ENCODE measurements at regions not wholly inside any gene's neighbourhood (a gene's known extent, or its start where the extent isn't known, plus 50 kb on each side); places are given as distances from the start of the nearest gene placed in this dataset.

DNA sequence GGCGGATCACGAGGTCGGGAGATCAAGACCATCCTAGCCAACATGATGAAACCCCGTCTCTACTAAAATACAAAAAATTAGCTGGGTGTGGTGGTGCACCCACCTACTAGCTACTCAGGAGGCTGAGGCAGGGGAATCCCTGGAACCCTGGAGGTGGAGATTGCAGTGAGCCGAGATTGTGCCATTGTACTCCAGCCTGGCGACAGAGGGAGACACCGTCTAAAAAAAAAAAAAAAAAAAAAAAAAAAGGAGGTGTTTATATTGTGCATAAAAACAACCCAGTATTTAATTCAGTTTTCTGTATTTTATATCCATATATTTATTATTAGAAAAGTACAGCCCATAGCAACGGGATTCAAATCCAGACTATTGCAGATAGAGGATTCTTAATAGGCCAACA is 129.1 kb upstream of the SOX2 start:
- intact Hi-C loops (cut with micrococcal nuclease): no loop called here
- Mint-ChIP-seq H3K36me3 (no peaks in the 10 kb centered on the region), H3K27ac (no peak overlapping the region), H3K27me3 (no peaks in the 10 kb centered on the region), H3K4me1 (ENCODE audit: low read depth) (no peaks in the 10 kb centered on the region), H3K4me3 (no peak overlapping the region), H3K9me3 (peaks cover 34% of the 10 kb centered on the region)
- CTCF ChIA-PET: no interaction called here
- no peak for DNase-seq
- POLR2A ChIA-PET: no interaction called here

DNA sequence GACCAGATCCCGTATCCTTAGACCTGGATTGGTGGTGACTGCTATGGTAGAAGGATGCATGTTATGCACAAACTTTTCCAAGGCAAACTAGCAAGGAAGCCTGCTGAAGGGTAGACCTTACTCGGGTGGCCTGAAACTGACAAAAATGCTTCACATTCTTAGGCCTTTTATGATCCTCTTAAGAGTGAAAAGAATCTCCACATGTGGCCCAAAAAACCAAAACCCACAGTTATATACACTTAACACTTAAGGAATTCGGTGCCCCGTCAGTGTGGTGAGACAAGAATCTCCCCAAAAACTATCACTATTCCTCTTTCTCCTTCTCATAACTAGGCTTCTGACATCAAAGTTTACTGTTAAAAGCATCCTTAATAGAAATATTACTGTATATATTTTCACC is 130.1 kb upstream of the SOX2 start:
- intact Hi-C loops (cut with micrococcal nuclease): no loop called here
- Mint-ChIP-seq H3K4me3 (no peak overlapping the region), H3K36me3 (no peaks in the 10 kb centered on the region), H3K27me3 (no peaks in the 10 kb centered on the region), H3K4me1 (ENCODE audit: low read depth) (no peaks in the 10 kb centered on the region), H3K27ac (no peak overlapping the region), H3K9me3 (peaks cover 24% of the 10 kb centered on the region)
- ChIA-PET CTCF (no interaction called here), POLR2A (no interaction called here)
- DNase-seq: no peak

DNA sequence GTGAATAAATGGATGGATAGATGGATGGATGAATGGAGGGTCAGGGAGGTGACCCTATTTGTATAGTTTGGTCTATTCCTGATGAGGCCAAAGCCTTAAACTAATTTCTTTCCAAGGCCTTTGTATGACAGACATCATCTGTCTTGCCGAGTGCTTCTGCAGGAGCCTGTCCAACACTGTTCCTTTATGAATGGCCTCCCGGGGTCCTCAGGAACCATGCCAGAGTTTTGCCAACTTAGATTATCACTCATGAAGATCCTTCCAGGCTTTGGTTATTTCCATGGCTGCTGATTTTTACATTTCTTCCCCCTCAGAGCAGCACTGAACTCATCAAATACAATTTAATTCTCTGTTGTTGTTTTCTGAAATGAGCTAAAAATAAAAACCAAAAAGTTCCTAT is 133.0 kb upstream of the SOX2 start:
- H3K9me3 Mint-ChIP-seq: peaks cover 14% of the 10 kb centered on the region
- no peaks in the 10 kb centered on the region for H3K27me3 Mint-ChIP-seq
- H3K36me3 Mint-ChIP-seq: no peaks in the 10 kb centered on the region
- no peaks in the 10 kb centered on the region for H3K4me1 Mint-ChIP-seq (ENCODE audit: low read depth)
- no peak for DNase-seq
- H3K4me3 Mint-ChIP-seq: no peak overlapping the region
- ChIA-PET CTCF (no interaction called here), POLR2A (no interaction called here)
- H3K27ac Mint-ChIP-seq: no peak overlapping the region
- intact Hi-C loops (cut with micrococcal nuclease): no loop called here

DNA sequence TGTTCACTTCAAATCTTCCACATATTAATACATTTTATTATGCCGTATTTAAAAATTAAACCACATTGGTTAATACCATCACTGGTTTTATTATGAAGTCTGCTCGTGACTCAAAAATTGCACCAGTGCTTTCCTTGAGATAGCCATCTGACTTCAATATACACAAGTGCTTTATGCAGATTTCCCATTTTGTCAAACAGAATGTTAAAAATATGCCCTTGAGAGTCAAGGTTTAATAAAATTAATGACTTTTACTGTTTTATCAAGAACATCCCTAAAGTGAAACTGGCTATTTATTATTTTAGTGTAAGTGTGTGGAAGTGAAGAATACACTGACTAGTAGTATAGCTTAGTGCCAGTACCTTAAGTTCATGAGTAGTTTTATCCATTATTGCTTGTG is 139.3 kb upstream of the SOX2 start:
- H3K27ac Mint-ChIP-seq: no peak overlapping the region
- H3K9me3 Mint-ChIP-seq: peaks cover 9% of the 10 kb centered on the region
- POLR2A ChIA-PET: no interaction called here
- DNase-seq: no peak
- no peak overlapping the region for H3K4me3 Mint-ChIP-seq
- H3K36me3 Mint-ChIP-seq: no peaks in the 10 kb centered on the region
- no peaks in the 10 kb centered on the region for H3K4me1 Mint-ChIP-seq (ENCODE audit: low read depth)
- CTCF ChIA-PET: no interaction called here
- intact Hi-C loops (cut with micrococcal nuclease): no loop called here
- H3K27me3 Mint-ChIP-seq: no peaks in the 10 kb centered on the region

DNA sequence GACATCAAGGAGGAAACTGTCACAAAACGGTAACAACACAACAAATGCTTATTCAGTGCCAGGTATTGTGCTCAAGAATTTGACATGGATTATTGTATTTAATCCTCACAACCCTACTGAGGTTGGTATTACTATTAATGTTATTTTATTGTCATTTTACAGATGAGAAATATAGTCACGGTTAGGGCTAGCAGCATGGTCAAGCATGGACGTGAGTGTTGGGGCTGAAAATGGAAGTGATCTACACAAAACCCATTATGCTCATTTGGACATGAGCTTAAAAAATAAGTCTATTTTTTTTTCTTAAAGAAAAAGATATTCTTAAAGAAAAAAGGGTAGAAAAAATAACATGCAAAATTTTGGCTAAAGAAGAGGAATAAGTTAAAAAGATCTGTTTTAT is 141.3 kb upstream of the SOX2 start:
- H3K4me3 Mint-ChIP-seq: no peak overlapping the region
- peaks cover 9% of the 10 kb centered on the region for H3K9me3 Mint-ChIP-seq
- POLR2A ChIA-PET: no interaction called here
- no peaks in the 10 kb centered on the region for H3K27me3 Mint-ChIP-seq
- CTCF ChIA-PET: no interaction called here
- DNase-seq: no peak
- no peak overlapping the region for H3K27ac Mint-ChIP-seq
- intact Hi-C loops (cut with micrococcal nuclease): no loop called here
- H3K4me1 Mint-ChIP-seq (ENCODE audit: low read depth): no peaks in the 10 kb centered on the region
- no peaks in the 10 kb centered on the region for H3K36me3 Mint-ChIP-seq

DNA sequence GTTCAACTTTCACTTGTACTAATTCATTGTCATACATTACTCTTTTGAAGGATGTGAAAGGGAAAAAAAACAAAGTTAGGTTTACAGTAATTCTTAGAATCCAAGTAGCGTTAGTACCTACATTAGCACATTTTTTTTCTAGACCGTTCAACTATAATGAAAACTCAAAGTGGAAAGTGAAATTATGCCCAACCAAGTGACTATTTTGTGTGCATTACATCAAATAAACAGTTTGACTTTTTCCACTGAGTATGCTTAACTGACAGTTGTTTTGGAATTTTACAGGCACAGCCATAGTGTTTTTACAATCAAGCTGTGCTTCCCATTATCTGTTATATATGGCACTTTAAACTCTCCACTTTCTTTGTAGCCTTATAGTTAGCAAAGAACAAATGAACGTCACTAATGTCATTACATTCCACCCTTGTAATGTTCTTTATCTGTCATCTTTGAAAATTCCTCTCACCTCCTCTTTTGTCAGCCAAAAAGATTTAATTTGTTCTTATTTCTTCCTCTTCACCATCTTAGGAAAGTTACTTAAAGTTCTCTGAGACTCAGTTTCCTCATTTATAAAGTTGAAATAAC is 142.3 kb upstream of the SOX2 start:
- POLR2A ChIA-PET: no interaction called here
- H3K27me3 Mint-ChIP-seq: no peaks in the 10 kb centered on the region
- H3K27ac Mint-ChIP-seq: no peak overlapping the region
- H3K9me3 Mint-ChIP-seq: peaks cover 11% of the 10 kb centered on the region
- CTCF ChIA-PET: no interaction called here
- intact Hi-C loops (cut with micrococcal nuclease): no loop called here
- H3K4me3 Mint-ChIP-seq: no peak overlapping the region
- no peaks in the 10 kb centered on the region for H3K36me3 Mint-ChIP-seq
- H3K4me1 Mint-ChIP-seq (ENCODE audit: low read depth): no peaks in the 10 kb centered on the region
- no peak for DNase-seq

DNA sequence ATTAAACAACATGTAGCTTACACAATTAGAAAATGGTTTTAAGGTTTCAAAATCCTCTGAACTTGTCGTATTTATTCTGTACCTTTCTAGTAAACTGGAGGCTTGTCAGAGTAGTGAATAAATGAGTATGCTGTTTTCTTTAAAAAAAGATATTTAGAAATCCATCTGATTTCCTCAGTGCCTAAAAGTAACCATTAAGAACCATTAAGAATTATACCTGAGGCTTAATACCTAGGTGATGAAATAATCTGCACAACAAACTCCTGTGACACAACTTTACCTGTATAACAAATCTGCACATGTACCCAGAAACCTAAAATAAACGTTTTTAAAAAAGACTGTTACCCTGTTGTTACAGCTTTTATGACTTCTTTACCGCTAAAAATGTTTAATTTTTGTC is 143.0 kb upstream of the SOX2 start:
- no peak overlapping the region for H3K27ac Mint-ChIP-seq
- H3K9me3 Mint-ChIP-seq: peaks cover 8% of the 10 kb centered on the region
- no peaks in the 10 kb centered on the region for H3K27me3 Mint-ChIP-seq
- POLR2A ChIA-PET: no interaction called here
- H3K36me3 Mint-ChIP-seq: no peaks in the 10 kb centered on the region
- no peak overlapping the region for H3K4me3 Mint-ChIP-seq
- DNase-seq: no peak
- CTCF ChIA-PET: no interaction called here
- H3K4me1 Mint-ChIP-seq (ENCODE audit: low read depth): no peaks in the 10 kb centered on the region
- intact Hi-C loops (cut with micrococcal nuclease): no loop called here

DNA sequence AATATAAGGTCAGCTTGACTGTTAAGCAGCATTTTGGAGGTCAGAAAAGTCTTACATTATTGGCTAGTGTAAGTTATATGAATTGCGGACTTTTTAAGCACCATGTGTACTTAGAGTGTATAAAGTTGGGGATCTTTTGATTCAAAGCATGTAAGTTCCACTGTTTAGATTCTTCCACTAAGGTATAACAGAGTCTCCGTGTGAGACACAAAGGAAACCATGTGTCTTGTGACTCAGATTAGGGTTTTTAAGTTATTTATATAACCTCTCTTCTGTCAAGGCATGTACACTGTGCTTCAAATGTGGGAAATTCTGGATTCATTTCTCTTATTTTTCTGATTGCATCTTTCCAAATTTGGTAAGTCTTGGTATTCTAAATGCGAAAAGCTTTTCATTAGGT is 143.5 kb upstream of the SOX2 start:
- intact Hi-C loops (cut with micrococcal nuclease): no loop called here
- Mint-ChIP-seq H3K27ac (no peak overlapping the region), H3K36me3 (no peaks in the 10 kb centered on the region), H3K4me3 (no peak overlapping the region), H3K4me1 (ENCODE audit: low read depth) (no peaks in the 10 kb centered on the region), H3K9me3 (peaks cover 8% of the 10 kb centered on the region), H3K27me3 (no peaks in the 10 kb centered on the region)
- no peak for DNase-seq
- POLR2A ChIA-PET: no interaction called here
- CTCF ChIA-PET: no interaction called here

DNA sequence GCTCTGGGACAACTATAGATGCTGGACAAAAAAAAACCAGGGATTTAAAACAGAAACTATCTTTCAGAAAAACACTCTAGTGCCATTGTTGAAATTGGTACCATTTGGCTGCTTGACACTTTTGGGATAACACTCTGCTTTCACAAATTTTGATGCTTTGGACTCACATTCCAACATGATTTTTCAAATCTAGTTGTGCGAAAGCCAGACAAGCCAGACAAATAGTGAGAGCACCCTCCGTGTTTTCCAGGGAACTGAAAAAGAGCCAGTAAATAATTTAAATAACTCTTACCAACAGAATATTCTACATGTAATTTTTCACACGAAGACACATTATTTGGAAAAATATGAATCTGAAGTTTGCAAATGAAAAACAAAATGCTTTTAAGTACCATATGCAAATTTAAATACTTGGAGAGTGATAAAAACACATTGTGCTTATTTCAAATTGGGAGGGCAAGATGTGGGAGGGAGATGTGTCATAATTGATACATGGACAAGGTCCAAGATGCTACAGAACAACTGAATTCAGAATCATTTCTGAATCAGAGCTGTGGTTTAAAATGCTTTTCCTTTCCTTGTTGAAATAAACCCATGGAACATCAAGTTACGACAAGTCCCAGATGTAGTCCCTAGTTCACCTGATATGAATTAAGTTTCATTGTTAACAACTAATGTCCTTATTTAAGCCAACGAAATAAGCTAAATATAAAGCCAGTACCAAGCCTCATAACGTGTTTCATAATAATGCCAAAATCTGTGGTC is 144.2 kb upstream of the SOX2 start:
- ChIA-PET POLR2A (no interaction called here), CTCF (no interaction called here)
- intact Hi-C loops (cut with micrococcal nuclease): no loop called here
- peaks cover 6% of the 10 kb centered on the region for H3K9me3 Mint-ChIP-seq
- no peak overlapping the region for H3K27ac Mint-ChIP-seq
- H3K4me3 Mint-ChIP-seq: no peak overlapping the region
- no peak for DNase-seq
- no peaks in the 10 kb centered on the region for H3K27me3 Mint-ChIP-seq
- no peaks in the 10 kb centered on the region for H3K36me3 Mint-ChIP-seq
- H3K4me1 Mint-ChIP-seq (ENCODE audit: low read depth): no peaks in the 10 kb centered on the region

DNA sequence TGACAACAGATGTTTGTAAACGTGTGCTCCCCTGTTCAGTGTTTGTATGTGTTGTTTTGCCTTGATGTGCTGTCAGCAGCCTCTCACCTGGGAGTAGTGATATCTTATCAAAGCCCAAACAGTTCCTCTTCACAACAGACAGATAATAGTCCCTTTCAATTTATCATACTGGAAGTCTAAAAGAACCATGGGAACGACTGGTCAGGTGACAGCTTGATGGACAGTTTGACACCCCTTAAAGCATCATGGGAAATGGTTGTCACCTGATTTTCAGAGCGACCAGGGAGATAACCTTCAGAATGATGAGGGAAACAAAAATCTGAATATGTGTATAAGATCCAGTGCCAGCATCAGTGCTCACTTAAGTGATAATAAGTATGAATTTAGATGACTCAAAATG is 146.3 kb upstream of the SOX2 start:
- ChIA-PET POLR2A (no interaction called here), CTCF (interaction anchor here (0.6 kb wide), 1 partner anchor 110 kb away, joined by 3 read pairs; no protein-coding TSS in a partner anchor)
- no peak for DNase-seq
- Mint-ChIP-seq H3K27me3 (no peaks in the 10 kb centered on the region), H3K4me3 (no peak overlapping the region), H3K36me3 (no peaks in the 10 kb centered on the region), H3K4me1 (ENCODE audit: low read depth) (no peaks in the 10 kb centered on the region), H3K9me3 (peaks cover 10% of the 10 kb centered on the region), H3K27ac (no peak overlapping the region)
- intact Hi-C loops (cut with micrococcal nuclease): no loop called here

DNA sequence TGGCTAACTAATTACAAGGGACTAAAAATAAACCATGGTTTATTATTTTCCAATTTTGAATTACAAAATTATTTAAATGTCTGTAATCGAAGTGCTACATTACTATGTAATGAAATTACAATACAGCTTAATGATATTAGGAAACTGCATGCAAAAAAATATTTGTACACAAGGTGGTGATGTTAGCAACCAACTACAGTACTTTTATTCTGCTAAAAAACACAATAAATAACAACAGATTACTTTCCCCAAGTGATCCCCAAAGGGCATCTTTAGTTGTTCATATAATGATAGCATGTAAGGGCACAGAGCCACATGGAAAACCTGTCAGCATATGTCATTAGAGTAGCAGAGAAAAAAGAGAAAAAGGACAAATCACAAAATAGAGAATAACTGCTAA is 147.5 kb upstream of the SOX2 start:
- intact Hi-C loops (cut with micrococcal nuclease): no loop called here
- CTCF ChIA-PET: no interaction called here
- Mint-ChIP-seq H3K27ac (no peak overlapping the region), H3K27me3 (no peaks in the 10 kb centered on the region), H3K9me3 (peaks cover 11% of the 10 kb centered on the region), H3K36me3 (no peaks in the 10 kb centered on the region), H3K4me3 (no peak overlapping the region), H3K4me1 (ENCODE audit: low read depth) (no peaks in the 10 kb centered on the region)
- POLR2A ChIA-PET: interaction anchor here (0.6 kb wide), 1 partner anchor 77 kb away, joined by 3 read pairs; no protein-coding TSS in a partner anchor
- no peak for DNase-seq

DNA sequence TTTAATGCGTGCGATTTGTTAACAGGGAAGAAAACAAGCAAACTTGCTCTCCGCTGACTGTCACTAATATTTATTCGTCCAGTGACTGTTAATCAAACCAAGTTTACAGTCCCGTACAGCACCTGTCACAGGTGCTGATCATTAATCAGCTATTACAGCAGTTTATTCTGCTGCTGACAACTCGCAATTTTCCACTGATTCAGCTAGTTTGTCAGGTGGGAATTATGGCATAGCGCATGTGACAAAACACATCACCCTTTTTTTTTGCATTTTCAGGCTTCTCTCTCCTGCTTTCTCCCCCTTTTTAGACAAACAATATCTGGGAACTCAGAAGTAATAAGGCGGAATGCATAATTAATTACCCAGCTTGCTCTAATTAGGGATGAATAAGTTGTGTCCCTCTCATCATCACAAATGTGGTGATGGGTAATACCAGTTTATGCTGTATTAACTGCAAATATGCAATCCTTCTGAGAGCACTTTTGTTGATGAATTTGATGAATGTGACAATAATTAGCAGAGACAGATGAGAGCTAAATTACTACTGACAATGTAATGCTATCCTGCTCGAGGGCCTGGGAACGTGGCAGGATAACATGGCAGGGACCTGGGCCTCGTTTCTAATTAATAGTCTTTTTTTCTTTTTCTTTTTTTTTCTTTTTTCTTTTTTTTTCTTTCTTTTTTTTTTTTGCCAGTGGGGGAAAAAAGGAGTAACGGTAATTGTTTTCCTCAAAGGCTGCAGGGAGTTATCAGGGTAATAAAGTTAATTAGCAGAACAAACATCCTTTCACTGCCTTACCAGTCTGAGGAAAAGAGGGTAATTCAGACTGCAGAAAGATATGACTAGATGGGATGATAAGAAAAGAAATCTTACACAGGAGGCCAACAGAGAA is 150.3 kb upstream of the SOX2 start:
- ChIA-PET CTCF (no interaction called here), POLR2A (no interaction called here)
- Mint-ChIP-seq H3K4me1 (ENCODE audit: low read depth) (no peaks in the 10 kb centered on the region), H3K27ac (no peak overlapping the region), H3K27me3 (no peaks in the 10 kb centered on the region), H3K36me3 (no peaks in the 10 kb centered on the region), H3K9me3 (peaks cover 24% of the 10 kb centered on the region), H3K4me3 (no peak overlapping the region)
- no peak for DNase-seq
- intact Hi-C loops (cut with micrococcal nuclease): no loop called here

DNA sequence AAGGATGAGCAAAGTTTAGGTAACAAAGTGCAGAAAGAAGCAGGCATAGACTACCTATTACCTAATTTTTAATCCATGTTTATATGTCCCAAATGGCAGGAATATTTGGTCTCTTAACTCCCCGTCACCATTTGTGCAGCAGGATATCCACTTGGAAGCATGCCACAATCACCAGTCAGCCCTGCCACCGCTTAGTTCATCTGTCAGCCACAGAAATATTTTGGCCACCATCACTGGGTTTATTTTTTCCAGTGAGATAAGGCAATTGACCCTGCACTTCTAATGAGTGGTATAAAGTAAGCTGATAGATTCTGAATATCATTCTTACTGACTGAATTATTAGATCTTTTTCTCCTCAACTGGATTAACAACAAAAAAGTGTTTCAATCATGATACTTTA is 152.9 kb upstream of the SOX2 start:
- CTCF ChIA-PET: no interaction called here

More for the DNA sequence above, 152.9 kb upstream of the SOX2 start:
- Mint-ChIP-seq H3K27me3 (no peaks in the 10 kb centered on the region), H3K27ac (no peak overlapping the region), H3K36me3 (no peaks in the 10 kb centered on the region), H3K9me3 (peaks cover 22% of the 10 kb centered on the region), H3K4me3 (no peak overlapping the region), H3K4me1 (ENCODE audit: low read depth) (no peaks in the 10 kb centered on the region)
- no peak for DNase-seq
- POLR2A ChIA-PET: no interaction called here
- intact Hi-C loops (cut with micrococcal nuclease): no loop called here

Data from activated CD4-positive, alpha-beta memory T cell treated with anti-CD3 and anti-CD28 coated beads for 36 hours (primary cell).